GM18909 (cell line): ENCODE measurements at regions not wholly inside any gene's neighbourhood (a gene's known extent, or its start where the extent isn't known, plus 50 kb on each side); places are given as distances from the start of the nearest gene placed in this dataset.
"Not testable (repeated sequence)": the region's sequence is repeated elsewhere in the genome, so short reads cannot be mapped to it uniquely, and the experiment has no call there.

Experiments
- ATAC-seq: cut with Tn5 transposase; IDR thresholded peaks from one replicate; pipeline ENCODE4 v1.9.1; 2021; ENCODE audit warnings: mild to moderate bottlenecking; ENCODE audit not compliant: unreplicated experiment, poor library complexity

GRCh38 chr3:178967177-178967532 is 104.5 kb downstream of the ZMAT3 start:
- peak; percentile 38 for ATAC-seq

- ATAC-seq: peak; percentile 51
Observed at GRCh38 chr3:178966299-178967176, 105.1 kb downstream of the ZMAT3 start.

GRCh38 chr3:178964551-178964950 is 107.1 kb downstream of the ZMAT3 start:
- ATAC-seq: no peak

DNA sequence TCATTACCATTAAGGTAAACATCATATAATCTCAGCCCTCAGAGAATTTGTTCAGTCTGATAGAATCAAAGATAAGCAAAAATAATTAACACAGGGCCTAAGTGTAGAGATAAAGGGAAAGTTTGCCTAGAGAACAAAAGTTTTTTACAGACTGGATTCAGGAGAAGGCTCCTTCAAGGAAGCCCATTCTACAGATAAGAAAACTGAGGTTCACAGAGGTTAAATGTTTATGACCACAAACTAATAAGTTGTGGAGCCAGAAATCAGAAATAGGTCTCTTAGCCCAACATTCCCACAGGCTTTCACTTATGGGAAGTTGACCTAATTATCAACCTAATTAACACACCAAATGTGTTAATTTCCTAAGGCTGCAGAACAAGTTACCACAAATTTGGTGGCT is 110.7 kb downstream of the ZMAT3 start:
- no peak for ATAC-seq

DNA sequence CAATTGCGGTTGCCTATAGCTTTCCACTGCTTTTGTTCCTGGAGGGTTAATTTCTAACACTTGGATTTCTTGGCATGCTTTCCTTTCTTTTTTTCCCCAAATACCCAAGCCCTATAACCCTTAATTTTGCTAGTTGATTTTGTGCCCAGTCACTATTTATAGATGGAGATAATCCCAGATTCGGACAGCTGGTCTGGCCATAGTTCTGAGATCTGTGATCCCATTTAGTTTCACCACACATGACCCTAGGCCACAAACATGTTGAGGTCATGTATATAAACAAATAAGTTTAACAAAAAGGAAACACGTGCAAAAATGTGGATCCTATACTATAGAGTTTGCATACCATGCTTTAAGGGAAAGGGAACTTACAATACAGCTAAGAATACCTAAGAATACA is 111.4 kb downstream of the ZMAT3 start:
- ATAC-seq: no peak

GRCh38 chr3:178950676-178951075 is 120.9 kb downstream of the ZMAT3 start:
- no peak for ATAC-seq

DNA sequence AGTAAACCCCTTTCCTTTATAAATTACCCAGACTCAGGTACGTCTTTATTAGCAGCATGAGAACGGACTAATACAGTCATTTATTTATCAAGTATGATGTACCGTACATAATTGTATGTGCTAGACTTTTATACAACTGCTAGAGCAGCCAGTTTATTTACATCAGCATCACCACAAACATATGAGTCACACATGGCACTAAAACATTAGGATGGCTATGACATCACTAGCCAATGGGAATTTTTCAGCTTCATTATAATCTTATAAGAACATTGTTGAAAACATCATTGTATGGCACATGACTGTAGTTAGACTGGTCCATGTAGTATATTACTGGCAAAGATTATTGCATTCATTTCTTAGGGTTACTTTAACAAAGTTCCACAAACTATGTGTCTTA is 121.7 kb downstream of the ZMAT3 start:
- no peak for ATAC-seq

- ATAC-seq: no peak
Observed at GRCh38 chr3:178948546-178948945, 123.1 kb downstream of the ZMAT3 start.

DNA sequence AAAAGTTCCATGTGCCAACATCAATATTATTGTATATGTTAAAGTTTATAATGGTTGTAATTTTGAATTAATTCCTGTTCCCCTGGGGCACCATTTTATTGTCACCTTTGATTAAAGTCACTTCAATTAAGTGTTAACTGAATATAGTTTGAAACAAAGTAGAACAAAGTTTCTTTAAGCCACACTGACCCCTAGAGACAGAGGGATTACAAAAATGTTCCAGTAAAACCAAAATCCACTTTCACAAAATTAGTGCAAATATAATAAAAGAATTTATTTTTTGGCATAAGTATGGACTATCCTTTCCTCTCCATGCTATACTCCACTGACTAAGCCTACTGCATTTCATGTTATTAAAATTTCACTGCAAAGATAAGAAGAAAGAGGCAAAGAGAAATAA is 123.9 kb downstream of the ZMAT3 start:
- no peak for ATAC-seq

DNA sequence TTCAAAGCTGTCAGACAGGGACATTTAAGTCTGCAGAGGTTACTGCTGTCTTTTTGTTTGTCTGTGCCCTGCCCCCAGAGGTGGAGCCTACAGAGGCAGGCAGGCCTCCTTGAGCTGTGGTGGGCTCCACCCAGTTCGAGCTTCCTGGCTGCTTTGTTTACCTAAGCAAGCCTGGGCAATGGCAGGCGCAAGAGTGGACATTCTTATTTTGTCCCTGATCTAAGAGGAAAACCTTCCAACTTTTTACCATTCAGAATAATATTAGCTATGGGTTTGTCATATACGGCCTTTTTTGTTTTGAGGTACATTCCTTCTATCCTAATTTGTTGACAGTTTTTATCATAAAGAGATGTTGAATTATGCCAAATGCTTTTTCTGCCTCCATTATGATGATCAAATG is 129.3 kb downstream of the ZMAT3 start:
- ATAC-seq: not testable (repeated sequence)

DNA sequence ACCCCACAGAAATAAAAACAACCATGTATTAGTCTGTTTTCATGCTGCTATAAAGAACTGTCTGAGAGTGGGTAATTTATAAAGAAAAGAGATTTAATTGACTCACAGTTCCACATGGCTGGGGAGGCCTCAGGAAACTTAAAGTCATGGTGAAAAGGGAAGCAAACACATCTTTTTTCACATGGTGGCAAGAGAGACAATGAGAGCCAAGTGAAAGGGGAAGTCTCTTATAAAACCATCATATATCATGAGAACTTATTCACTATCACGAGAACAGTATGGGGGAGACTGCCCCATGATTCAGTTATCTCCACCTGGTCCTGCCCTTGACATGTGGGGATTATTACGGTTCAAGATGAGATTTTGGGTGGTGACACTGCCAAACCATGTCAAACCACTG is 141.5 kb downstream of the ZMAT3 start:
- ATAC-seq: no peak

DNA sequence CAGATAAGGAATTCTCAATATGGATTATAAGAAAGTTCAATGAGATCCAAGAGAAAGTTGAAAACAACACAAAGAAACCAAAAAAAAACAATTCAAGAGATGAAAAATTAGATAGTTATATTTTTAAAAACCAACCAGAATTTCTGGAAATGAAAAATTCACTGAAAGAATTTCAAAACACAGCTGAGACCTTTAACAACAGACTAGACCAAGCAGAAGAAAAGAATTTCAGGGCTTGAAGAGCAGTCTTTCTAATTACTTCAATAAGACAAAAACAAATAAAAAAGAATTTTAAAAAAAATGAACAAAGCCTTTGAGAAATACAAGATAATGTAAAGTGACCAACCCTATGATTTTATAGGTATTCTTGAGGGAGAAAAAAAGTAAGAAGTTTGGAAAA is 155.4 kb downstream of the ZMAT3 start:
- ATAC-seq: no peak

- no peak for ATAC-seq
Observed at GRCh38 chr3:178915365-178915764, 156.2 kb downstream of the ZMAT3 start.

GRCh38 chr3:178907081-178907480 is 164.5 kb downstream of the ZMAT3 start:
- ATAC-seq: no peak

DNA sequence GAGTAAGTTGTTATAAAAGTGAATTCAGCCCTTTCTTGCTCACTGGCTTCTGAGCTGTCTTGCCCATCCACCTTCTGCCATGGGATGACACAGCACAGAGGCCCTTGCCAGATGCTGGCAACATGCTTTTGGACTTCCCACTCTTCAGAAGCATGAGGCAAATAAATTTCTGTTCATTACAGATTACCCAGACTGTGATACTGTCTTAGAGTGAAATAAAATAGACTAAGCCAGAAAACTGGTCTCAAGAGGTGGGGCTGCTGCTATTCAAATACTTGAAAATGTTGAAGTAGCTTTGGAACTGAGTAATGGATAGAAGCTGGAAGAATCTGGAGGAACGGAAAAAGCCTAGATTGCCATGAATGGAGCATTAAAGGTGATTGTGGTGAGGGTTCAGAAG is 170.4 kb downstream of the ZMAT3 start:
- ATAC-seq: no peak

- no peak for ATAC-seq
Observed at GRCh38 chr3:178900029-178900646, 171.5 kb downstream of the ZMAT3 start.

GRCh38 chr3:178895178-178895789 is 176.3 kb downstream of the ZMAT3 start:
- no peak for ATAC-seq
